Stimulated activated memory B cell treated with anti-CD40 and anti-IgM and Interleukin-4, amounts not matched to agents 10 μg/mL and 1 μg/mL and 100 μg/mL, for 72 hours (primary cell): ENCODE measurements at regions not wholly inside any gene's neighbourhood (a gene's known extent, or its start where the extent isn't known, plus 50 kb on each side); places are given as distances from the start of the nearest gene placed in this dataset.
"Not testable (repeated sequence)": the region's sequence is repeated elsewhere in the genome, so short reads cannot be mapped to it uniquely, and the experiment has no call there.

Source experiments
- ATAC-seq: fragments of 150-1000 bp; cut with Tn5 transposase; 2 replicates; pipeline ENCODE4 v1.10.0; 2021
- H3K27ac Mint-ChIP-seq: one replicate; pipeline ENCODE4 v1.8.0; 2022; ENCODE audit warnings: mild to moderate bottlenecking, mixed read lengths
- H3K27me3 Mint-ChIP-seq: one replicate; pipeline ENCODE4 v1.8.0; 2022; ENCODE audit warnings: mixed read lengths
- H3K36me3 Mint-ChIP-seq: one replicate; pipeline ENCODE4 v1.8.0; 2022; ENCODE audit warnings: mixed read lengths
- H3K4me1 Mint-ChIP-seq: one replicate; pipeline ENCODE4 v1.8.0; 2022; ENCODE audit warnings: mixed read lengths
- H3K4me3 Mint-ChIP-seq: one replicate; pipeline ENCODE4 v1.8.0; 2022; ENCODE audit warnings: mild to moderate bottlenecking, moderate library complexity, mixed read lengths
- H3K9me3 Mint-ChIP-seq: one replicate; pipeline ENCODE4 v1.8.0; 2022; ENCODE audit warnings: mixed read lengths

DNA sequence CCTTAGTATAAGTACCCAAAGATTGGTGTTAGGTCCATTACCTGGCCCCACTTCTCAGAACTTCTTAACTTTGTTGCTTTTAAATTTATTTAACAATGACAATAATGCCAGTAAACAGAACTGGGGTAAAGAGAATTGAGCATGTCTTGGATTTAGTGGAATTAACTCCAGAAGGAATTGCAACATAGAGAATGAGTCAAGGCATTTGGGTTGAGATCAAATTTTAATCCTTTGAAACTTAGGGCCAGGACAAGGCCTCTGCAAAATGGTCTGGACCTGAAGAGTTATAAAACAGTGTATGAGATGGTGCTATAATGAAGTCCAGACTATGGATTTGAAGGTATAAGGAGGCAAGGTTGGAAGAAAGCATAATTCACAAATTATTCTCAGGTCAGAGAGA is 1030.4 kb downstream of the SLITRK5 start:
- no peaks in the 10 kb centered on the region for H3K4me1 Mint-ChIP-seq
- H3K27ac Mint-ChIP-seq, result no peak overlapping the region
- H3K4me3 Mint-ChIP-seq, result no peak overlapping the region
- H3K27me3 Mint-ChIP-seq, result no peaks in the 10 kb centered on the region
- H3K36me3 Mint-ChIP-seq, result no peaks in the 10 kb centered on the region
- H3K9me3 Mint-ChIP-seq, result peaks cover 8% of the 10 kb centered on the region
- no peak for ATAC-seq

GRCh38 chr13:88704600-88705275 is 1033.6 kb downstream of the SLITRK5 start:
- Mint-ChIP-seq H3K36me3 (no peaks in the 10 kb centered on the region), H3K27me3 (no peaks in the 10 kb centered on the region), H3K4me1 (no peaks in the 10 kb centered on the region), H3K4me3 (no peak overlapping the region), H3K9me3 (peaks cover 3% of the 10 kb centered on the region), H3K27ac (no peak overlapping the region)
- ATAC-seq, result no peak

GRCh38 chr13:88707646-88708045 is 1036.5 kb downstream of the SLITRK5 start:
- no peaks in the 10 kb centered on the region for H3K4me1 Mint-ChIP-seq
- H3K4me3 Mint-ChIP-seq, result no peak overlapping the region
- peaks cover 6% of the 10 kb centered on the region for H3K9me3 Mint-ChIP-seq
- no peak for ATAC-seq
- H3K27ac Mint-ChIP-seq, result no peak overlapping the region
- H3K27me3 Mint-ChIP-seq, result no peaks in the 10 kb centered on the region
- H3K36me3 Mint-ChIP-seq, result no peaks in the 10 kb centered on the region

DNA sequence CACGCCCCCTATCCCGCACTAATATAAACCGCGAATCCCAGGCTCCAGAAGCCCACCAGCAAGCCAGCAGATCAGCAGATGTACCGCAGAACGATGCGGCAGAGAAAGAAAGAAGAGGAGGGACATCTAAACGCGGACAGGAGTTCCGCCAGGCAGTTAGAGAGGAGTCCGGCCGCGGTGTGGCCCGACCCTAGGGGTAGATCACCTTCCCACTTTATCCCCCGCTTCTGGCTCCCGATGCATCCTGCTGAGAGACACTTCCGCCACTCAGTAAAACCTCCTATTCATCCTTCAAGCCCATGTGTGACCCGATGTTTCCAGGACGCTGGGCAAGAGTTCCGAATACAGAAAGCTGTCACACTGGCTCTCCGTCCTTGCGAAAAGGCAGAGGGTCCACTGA is 1046.8 kb downstream of the SLITRK5 start:
- Mint-ChIP-seq H3K36me3 (no peaks in the 10 kb centered on the region), H3K27ac (no peak overlapping the region), H3K4me1 (no peaks in the 10 kb centered on the region), H3K9me3 (peaks cover 3% of the 10 kb centered on the region), H3K4me3 (no peak overlapping the region), H3K27me3 (no peaks in the 10 kb centered on the region)
- ATAC-seq, result no peak

DNA sequence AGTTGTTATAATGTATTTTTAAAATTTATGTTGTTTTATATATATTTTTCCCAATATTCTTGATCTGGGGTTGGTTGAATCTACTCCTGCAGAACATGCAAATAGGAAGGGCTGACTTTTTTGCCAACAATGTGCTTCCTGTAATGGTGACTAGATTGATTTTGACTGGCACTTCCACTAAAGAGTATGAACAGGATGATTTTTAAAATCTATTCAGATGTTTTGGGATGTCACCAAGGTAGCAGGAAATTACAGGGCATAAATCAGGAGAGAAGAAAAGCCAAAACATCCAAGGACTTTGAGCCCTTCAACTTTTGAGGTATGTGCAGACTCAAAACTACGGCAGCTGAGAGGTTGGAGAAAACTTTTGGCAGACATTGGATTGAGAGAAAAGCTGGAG is 1047.6 kb downstream of the SLITRK5 start:
- no peaks in the 10 kb centered on the region for H3K36me3 Mint-ChIP-seq
- no peak overlapping the region for H3K27ac Mint-ChIP-seq
- H3K4me1 Mint-ChIP-seq, result no peaks in the 10 kb centered on the region

DNA sequence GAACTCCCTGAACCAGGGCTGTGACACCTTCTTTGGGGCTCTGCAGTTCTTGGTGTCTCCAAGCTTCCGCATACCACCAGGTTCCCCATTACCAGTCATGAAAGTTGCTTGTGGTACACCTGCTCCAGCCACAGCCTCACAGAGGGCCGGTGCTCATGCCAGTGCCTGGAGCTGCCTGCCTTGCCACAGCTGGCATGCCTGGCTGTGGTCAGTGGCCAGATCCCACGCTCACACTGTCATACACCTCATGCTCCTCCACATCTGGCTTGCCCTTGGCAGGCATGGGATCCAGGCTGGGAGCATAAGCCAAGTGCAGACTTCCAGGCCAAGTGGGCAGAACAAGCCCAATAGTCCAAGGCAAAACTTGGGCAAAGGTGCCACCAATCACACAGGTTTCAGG is 1054.9 kb downstream of the SLITRK5 start:
- Mint-ChIP-seq H3K9me3 (peaks cover 3% of the 10 kb centered on the region), H3K4me1 (no peaks in the 10 kb centered on the region)
- no peak for ATAC-seq

More for the DNA sequence above, 1047.6 kb downstream of the SLITRK5 start:
- peaks cover 3% of the 10 kb centered on the region for H3K9me3 Mint-ChIP-seq
- no peaks in the 10 kb centered on the region for H3K27me3 Mint-ChIP-seq
- H3K4me3 Mint-ChIP-seq, result no peak overlapping the region
- ATAC-seq, result no peak

DNA sequence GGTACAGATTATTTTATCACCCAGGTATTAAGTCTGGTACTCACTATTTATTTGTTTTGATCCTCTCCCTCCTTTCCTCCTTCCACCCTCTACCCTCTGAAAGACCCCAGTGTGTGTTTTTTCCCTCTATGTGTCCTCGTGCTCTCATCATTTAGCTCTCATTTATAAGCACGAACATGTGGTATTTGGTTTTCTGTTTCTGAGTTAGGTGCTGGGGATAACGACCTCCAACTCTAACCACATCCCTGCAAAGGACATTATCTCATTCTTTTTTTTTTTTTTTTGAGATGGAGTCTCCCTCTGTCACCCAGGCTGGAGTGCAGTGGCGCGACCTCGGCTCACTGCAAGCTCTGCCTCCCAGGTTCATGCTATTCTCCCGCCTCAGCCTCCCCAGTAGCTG is 1056.1 kb downstream of the SLITRK5 start:
- H3K4me3 Mint-ChIP-seq, ATAC-seq, H3K27me3 Mint-ChIP-seq, H3K27ac Mint-ChIP-seq, H3K9me3 Mint-ChIP-seq, H3K36me3 Mint-ChIP-seq, H3K4me1 Mint-ChIP-seq: not testable (repeated sequence)

More for the DNA sequence above, 1054.9 kb downstream of the SLITRK5 start:
- H3K27ac Mint-ChIP-seq, result no peak overlapping the region
- no peak overlapping the region for H3K4me3 Mint-ChIP-seq
- H3K27me3 Mint-ChIP-seq, result no peaks in the 10 kb centered on the region
- no peaks in the 10 kb centered on the region for H3K36me3 Mint-ChIP-seq

DNA sequence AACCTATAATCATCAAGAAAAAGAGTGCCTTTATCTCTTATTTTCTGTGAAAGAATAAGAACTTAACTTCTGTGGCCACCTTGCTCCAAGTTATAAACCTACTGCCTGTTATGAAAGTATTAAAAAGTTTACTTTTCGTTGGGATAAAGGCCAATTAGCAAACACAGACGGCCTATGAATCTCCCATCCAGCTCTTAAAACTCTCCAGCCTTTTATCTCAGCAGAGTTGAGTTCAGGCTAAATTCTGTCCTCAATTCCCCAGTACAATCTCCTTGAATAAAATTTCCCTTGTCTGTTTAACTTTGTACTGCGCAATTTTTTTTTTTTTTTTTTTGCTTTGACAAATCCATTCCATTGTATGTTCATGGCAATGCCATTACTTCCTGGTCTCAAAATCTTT is 1058.4 kb downstream of the SLITRK5 start:
- Mint-ChIP-seq H3K9me3 (no peaks in the 10 kb centered on the region), H3K4me1 (no peaks in the 10 kb centered on the region), H3K4me3 (no peak overlapping the region), H3K27me3 (no peaks in the 10 kb centered on the region), H3K36me3 (no peaks in the 10 kb centered on the region), H3K27ac (no peak overlapping the region)
- ATAC-seq, result no peak

DNA sequence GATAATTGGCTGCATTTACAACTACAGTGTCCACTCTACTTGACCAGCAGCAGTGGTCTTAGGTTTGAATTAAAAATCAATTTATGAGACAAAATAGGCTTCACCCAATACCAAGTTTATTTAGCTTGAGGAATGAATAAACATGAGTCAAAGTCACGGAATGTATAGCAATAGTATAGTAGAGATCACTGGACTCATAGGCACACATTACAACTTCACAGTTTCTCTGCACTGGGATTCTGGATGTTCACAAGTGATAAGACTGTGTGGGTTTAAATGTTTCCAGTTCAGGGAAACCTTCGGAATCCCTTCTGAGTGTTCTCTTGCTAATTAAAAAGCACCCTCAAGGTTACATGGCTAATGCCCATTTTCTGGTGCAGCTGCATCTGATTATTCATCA is 1064.9 kb downstream of the SLITRK5 start:
- Mint-ChIP-seq H3K4me1 (no peaks in the 10 kb centered on the region), H3K27me3 (no peaks in the 10 kb centered on the region), H3K36me3 (no peaks in the 10 kb centered on the region), H3K27ac (no peak overlapping the region), H3K9me3 (peaks cover 4% of the 10 kb centered on the region), H3K4me3 (no peak overlapping the region)
- no peak for ATAC-seq

- no peaks in the 10 kb centered on the region for H3K4me1 Mint-ChIP-seq
- no peaks in the 10 kb centered on the region for H3K27me3 Mint-ChIP-seq
- H3K4me3 Mint-ChIP-seq, result no peak overlapping the region
- H3K36me3 Mint-ChIP-seq, result no peaks in the 10 kb centered on the region
- no peak for ATAC-seq
- H3K27ac Mint-ChIP-seq, result no peak overlapping the region
- peaks cover 6% of the 10 kb centered on the region for H3K9me3 Mint-ChIP-seq
Observed at GRCh38 chr13:88739195-88739594, 1068.0 kb downstream of the SLITRK5 start.

- peaks cover 5% of the 10 kb centered on the region for H3K9me3 Mint-ChIP-seq
Observed at GRCh38 chr13:88744289-88744688, 1073.1 kb downstream of the SLITRK5 start.

DNA sequence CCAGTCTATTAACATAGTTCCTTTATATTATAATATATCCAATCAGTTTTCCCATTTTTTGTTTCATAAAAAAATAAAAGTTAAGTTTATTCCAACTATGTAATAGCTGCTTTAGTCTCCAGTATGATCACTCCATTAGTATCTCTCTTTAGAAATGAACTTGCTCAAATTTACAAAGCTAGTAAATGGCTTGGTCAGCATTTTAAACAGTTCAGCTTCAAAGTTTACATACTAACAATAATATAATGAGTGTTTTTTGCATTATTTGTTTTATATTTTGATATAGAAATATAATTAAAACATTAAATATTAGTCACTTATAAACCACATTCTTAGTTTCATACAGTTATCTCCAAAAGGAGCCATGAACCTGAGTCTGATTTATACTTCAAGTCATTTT is 1073.8 kb downstream of the SLITRK5 start:
- Mint-ChIP-seq H3K4me1 (no peaks in the 10 kb centered on the region), H3K36me3 (no peaks in the 10 kb centered on the region), H3K27ac (no peak overlapping the region), H3K9me3 (peaks cover 5% of the 10 kb centered on the region), H3K4me3 (no peak overlapping the region), H3K27me3 (no peaks in the 10 kb centered on the region)
- ATAC-seq, result no peak

More at GRCh38 chr13:88744289-88744688, 1073.1 kb downstream of the SLITRK5 start:
- no peaks in the 10 kb centered on the region for H3K27me3 Mint-ChIP-seq
- H3K27ac Mint-ChIP-seq, result no peak overlapping the region
- no peak overlapping the region for H3K4me3 Mint-ChIP-seq
- ATAC-seq, result no peak
- no peaks in the 10 kb centered on the region for H3K36me3 Mint-ChIP-seq
- H3K4me1 Mint-ChIP-seq, result no peaks in the 10 kb centered on the region

- Mint-ChIP-seq H3K27ac (no peak overlapping the region), H3K36me3 (no peaks in the 10 kb centered on the region), H3K4me3 (no peak overlapping the region), H3K4me1 (no peaks in the 10 kb centered on the region), H3K9me3 (peaks cover 6% of the 10 kb centered on the region), H3K27me3 (no peaks in the 10 kb centered on the region)
- no peak for ATAC-seq
Observed at GRCh38 chr13:88752041-88752440, 1080.9 kb downstream of the SLITRK5 start.

DNA sequence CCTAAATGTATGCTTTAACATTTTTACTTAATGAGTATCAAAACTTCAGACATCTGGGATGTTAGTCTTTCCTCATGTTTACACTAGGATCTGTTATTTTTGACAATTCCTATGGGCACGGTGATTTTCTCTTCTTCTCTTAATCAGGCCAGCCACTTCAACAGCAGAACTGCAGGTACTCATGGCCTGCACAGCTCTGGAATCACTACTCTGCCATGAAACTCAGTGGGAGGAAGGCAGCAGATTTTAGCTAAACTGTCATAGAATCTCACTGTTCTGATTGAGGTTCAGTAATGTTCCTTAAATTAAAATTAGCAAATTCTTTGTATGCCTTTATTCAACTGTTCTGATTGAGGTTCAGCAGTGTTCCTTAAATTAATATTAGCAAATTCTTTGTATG is 1083.0 kb downstream of the SLITRK5 start:
- Mint-ChIP-seq H3K27me3 (no peaks in the 10 kb centered on the region), H3K36me3 (no peaks in the 10 kb centered on the region), H3K4me1 (no peaks in the 10 kb centered on the region), H3K9me3 (peaks cover 10% of the 10 kb centered on the region), H3K4me3 (no peak overlapping the region), H3K27ac (no peak overlapping the region)
- ATAC-seq, result no peak

DNA sequence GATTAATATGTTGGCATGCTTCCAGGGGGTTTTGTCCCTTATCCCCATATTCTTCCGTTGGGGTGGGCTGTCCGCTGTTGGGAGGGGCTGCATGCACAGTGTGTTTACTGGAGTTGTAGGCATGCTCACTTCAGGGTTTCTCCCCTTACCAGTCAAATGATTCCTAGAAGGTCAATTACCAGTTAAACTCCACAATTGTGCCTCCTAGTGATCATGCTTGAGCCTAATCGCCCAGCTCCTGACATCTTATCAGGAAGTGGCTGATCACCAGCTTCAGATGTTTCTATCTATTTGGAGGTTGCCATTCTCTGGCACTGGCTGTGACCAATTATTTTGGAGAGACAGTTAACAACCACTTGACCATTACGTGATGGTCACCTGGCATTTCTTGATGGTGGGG is 1090.0 kb downstream of the SLITRK5 start:
- H3K4me1 Mint-ChIP-seq, result no peaks in the 10 kb centered on the region
- no peaks in the 10 kb centered on the region for H3K36me3 Mint-ChIP-seq
- no peak for ATAC-seq
- H3K4me3 Mint-ChIP-seq, result no peak overlapping the region
- H3K27ac Mint-ChIP-seq, result no peak overlapping the region
- H3K27me3 Mint-ChIP-seq, result no peaks in the 10 kb centered on the region
- peaks cover 6% of the 10 kb centered on the region for H3K9me3 Mint-ChIP-seq

DNA sequence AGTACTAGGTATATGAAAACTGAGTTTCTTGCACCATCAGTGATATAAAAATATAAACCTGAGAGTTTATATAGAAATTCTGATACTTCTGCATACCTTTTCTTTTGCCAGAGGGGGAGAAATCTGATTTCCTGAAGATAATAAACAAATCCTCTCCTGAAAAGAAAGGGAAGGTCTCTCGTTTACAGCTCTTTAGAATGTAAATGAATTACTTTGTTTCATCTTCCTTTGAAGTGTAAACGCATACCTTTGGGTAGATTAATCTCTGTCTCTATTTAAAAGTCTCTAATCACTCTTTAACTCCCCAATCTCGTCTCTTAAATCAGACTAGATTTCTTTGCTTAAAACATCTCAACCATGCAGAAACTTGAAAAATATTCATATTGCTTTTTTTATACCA is 1092.9 kb downstream of the SLITRK5 start:
- Mint-ChIP-seq H3K9me3 (peaks cover 3% of the 10 kb centered on the region), H3K36me3 (no peaks in the 10 kb centered on the region), H3K27me3 (no peaks in the 10 kb centered on the region), H3K4me3 (no peak overlapping the region), H3K4me1 (no peaks in the 10 kb centered on the region), H3K27ac (no peak overlapping the region)
- ATAC-seq, result no peak

GRCh38 chr13:88800505-88800904 is 1129.3 kb downstream of the SLITRK5 start:
- H3K4me1 Mint-ChIP-seq, result no peaks in the 10 kb centered on the region
- H3K27ac Mint-ChIP-seq, result no peak overlapping the region
- no peaks in the 10 kb centered on the region for H3K9me3 Mint-ChIP-seq
- H3K27me3 Mint-ChIP-seq, result no peaks in the 10 kb centered on the region
- no peaks in the 10 kb centered on the region for H3K36me3 Mint-ChIP-seq
- no peak for ATAC-seq
- H3K4me3 Mint-ChIP-seq, result no peak overlapping the region
